ENCODE measurements at regions not wholly inside any gene's neighbourhood (a gene's known extent, or its start where the extent isn't known, plus 50 kb on each side); places are given as distances from the start of the nearest gene placed in this dataset.

DNA sequence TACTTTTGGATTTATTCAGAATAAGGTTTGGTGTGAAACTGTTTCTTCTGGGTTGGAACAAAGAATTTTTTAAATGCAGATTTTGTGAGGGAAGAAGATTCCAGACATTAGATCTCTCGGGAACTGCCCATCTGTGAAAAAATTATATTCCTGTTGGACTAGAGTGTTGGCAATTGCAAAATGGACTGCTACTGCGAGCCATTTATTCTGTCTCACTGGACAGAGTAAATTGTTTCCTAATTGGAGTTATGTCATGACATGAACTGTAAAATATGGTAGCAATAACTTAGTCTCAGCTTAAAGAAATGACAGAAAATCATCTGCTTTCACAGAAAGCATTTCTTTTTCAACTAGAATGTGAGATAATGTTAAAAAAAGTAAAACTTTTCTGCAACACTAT is 86.0 kb upstream of the MYCBP2 start:
- no peaks in the 10 kb centered on the region for H3K27me3 ChIP-seq
- no peaks in the 10 kb centered on the region for H3K36me3 ChIP-seq
- H3K9me3 ChIP-seq = no peaks in the 10 kb centered on the region
- TF ChIP-seq EP300 (IDR thresholded peaks at IDR 0.05) (no peak), POLR2AphosphoS5 (IDR thresholded peaks at IDR 0.05) (no peak), POLR2A (IDR thresholded peaks at IDR 0.05) (no peak)
- TF ChIP-seq, protein P1, sequence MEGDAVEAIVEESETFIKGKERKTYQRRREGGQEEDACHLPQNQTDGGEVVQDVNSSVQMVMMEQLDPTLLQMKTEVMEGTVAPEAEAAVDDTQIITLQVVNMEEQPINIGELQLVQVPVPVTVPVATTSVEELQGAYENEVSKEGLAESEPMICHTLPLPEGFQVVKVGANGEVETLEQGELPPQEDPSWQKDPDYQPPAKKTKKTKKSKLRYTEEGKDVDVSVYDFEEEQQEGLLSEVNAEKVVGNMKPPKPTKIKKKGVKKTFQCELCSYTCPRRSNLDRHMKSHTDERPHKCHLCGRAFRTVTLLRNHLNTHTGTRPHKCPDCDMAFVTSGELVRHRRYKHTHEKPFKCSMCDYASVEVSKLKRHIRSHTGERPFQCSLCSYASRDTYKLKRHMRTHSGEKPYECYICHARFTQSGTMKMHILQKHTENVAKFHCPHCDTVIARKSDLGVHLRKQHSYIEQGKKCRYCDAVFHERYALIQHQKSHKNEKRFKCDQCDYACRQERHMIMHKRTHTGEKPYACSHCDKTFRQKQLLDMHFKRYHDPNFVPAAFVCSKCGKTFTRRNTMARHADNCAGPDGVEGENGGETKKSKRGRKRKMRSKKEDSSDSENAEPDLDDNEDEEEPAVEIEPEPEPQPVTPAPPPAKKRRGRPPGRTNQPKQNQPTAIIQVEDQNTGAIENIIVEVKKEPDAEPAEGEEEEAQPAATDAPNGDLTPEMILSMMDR (IDR thresholded peaks at IDR 0.05) = no peak
- H3K4me3 ChIP-seq = no peak overlapping the region
- H3K4me1 ChIP-seq = no peaks in the 10 kb centered on the region
- intact Hi-C loops (cut with DNase I) = no loop called here
- 80 to 81% methylated on average over 2 of the region's 2 CpGs for WGBS, 2 donors
- H3K27ac ChIP-seq = no peak overlapping the region
- DNase-seq = no peak

DNA sequence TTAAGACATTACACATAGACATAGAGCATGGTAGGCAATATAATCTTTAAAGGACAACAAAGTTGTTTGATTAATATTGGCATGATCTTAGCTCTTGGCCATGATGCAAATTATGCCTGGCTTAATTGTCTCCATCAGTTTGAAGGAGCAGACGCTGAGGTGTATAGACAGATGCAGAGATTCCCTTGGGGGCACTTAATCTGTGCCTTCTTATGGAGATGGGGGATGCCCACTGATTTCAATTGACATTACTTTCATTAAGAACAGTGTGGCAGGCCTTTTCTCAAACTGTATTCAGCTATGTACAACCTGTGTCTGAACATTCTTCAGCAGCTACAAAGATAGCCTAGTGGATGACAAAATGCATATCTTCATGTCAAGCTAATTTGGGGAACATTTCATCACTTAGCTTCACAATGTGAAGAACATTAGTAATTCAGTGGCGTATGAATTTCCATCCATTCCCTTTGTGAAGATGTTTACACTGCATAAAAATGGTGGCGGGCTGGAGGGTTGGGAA is 85.3 kb upstream of the MYCBP2 start:
- Histone ChIP-seq H3K36me3 (no peaks in the 10 kb centered on the region), H3K4me1 (no peaks in the 10 kb centered on the region), H3K27ac (no peak overlapping the region), H3K27me3 (no peaks in the 10 kb centered on the region), H3K9me3 (no peaks in the 10 kb centered on the region), H3K4me3 (no peak overlapping the region)
- no peak for DNase-seq
- intact Hi-C loops (cut with DNase I) = no loop called here
- WGBS, 2 donors = 75 to 85% methylated on average over 3 of the region's 3 CpGs
- TF ChIP-seq EP300 (IDR thresholded peaks at IDR 0.05) = no peak
- no peak for TF ChIP-seq POLR2A (IDR thresholded peaks at IDR 0.05)
- TF ChIP-seq, protein P1 (IDR thresholded peaks at IDR 0.05) = no peak
- no peak for TF ChIP-seq POLR2AphosphoS5 (IDR thresholded peaks at IDR 0.05)

DNA sequence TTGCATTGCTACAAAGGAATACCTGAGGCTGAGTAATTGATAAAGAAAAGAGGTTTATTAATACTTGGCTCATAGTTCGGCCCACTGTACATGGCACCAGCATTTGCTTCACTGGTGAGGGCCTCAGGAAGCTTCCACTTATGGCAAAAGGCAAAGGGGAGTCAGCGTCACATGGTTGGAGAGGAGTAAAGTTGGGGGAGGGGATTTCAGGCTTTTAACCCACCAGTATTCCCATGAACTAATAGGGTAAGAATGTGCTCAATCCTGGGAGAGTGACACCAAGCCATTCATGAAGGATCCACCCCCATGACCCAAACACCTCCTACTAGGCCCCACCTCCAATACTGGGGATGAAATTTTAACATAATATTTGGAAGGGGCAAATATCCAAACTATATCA is 82.5 kb upstream of the MYCBP2 start:
- TF ChIP-seq POLR2AphosphoS5 (IDR thresholded peaks at IDR 0.05) = no peak
- TF ChIP-seq, protein P1 (IDR thresholded peaks at IDR 0.05) = no peak
- no peak for TF ChIP-seq POLR2A (IDR thresholded peaks at IDR 0.05)
- TF ChIP-seq EP300 (IDR thresholded peaks at IDR 0.05) = no peak
- WGBS, 2 donors = 83 to 96% methylated on average over 2 of the region's 2 CpGs
- Histone ChIP-seq H3K27ac (no peak overlapping the region), H3K4me3 (no peak overlapping the region), H3K36me3 (no peaks in the 10 kb centered on the region), H3K9me3 (no peaks in the 10 kb centered on the region), H3K4me1 (no peaks in the 10 kb centered on the region), H3K27me3 (no peaks in the 10 kb centered on the region)
- intact Hi-C loops (cut with DNase I) = no loop called here
- DNase-seq = no peak

DNA sequence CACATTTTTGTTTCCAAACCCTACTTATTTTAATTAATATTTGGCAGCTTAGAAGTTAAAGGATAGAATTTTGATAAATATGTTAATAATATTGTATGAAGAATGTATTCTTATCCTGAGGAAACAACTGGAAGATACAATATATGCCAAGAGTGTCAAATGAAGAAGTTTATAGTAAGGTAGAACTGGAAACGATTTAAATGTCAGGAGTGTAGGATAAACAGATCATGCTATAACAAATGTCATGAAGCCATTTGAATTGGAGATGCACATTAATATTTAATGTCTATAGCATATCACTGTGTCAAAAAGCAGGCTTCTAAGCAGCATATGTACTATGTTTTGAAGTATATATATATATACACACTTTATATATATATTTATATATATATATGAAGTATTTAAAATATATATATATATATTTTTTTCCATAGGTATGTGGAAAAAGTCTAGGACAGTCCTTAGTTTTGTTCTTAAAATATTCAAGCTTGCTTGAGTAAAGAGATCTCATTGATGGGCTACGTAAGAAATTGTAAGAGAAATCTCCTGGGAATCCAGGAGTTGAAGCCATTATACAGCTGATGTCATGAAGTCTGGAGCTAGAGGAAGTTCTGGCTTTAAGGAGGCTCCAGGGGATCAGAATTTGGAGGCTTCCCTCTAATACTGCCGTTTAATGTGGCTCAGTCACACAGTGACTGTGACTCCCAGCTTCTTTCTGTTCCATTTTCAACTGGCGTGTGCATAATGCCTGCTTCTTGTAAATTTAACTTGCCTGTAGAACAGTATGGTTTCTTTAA is 79.9 kb upstream of the MYCBP2 start:
- no peak for DNase-seq
- no peaks in the 10 kb centered on the region for H3K9me3 ChIP-seq
- intact Hi-C loops (cut with DNase I) = no loop called here
- no peak overlapping the region for H3K4me3 ChIP-seq
- H3K4me1 ChIP-seq = no peaks in the 10 kb centered on the region
- H3K27me3 ChIP-seq = no peaks in the 10 kb centered on the region
- H3K36me3 ChIP-seq = no peaks in the 10 kb centered on the region
- 80 to 83% methylated on average over 4 of the region's 4 CpGs for whole genome bisulfite sequencing, 2 donors
- H3K27ac ChIP-seq = no peak overlapping the region
- TF ChIP-seq, protein P1 (IDR thresholded peaks at IDR 0.05) = no peak
- TF ChIP-seq POLR2AphosphoS5 (IDR thresholded peaks at IDR 0.05) (no peak), EP300 (IDR thresholded peaks at IDR 0.05) (no peak), POLR2A (IDR thresholded peaks at IDR 0.05) (no peak)
